ENCODE measurements at regions not wholly inside any gene's neighbourhood (a gene's known extent, or its start where the extent isn't known, plus 50 kb on each side); places are given as distances from the start of the nearest gene placed in this dataset.

DNA sequence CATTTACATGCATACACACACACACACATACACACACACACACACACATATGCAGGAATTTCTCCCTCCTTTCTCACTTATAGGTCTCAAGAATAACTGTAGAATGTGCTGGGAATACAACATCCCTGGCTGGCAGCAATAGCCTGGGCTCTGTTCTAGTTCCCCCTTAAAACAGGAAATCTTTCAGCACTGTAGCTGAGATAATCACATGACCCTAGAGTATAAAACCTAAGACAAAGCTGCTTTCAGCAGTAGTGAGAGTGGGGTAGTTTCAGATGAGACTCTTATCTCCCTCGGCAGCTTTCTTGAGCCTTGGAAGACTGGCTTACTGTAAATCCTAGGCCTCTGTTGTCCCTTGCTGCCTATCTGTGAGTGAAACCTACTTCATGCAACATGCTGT is 137.4 kb upstream of the AKR1E2 start:
- WGBS (ENCODE audit: insufficient coverage, low coverage, missing lambda C conversion rate): 0% methylated on average over 1 of the region's 1 CpG
- H3K4me3 ChIP-seq: no peak overlapping the region
- H3K36me3 ChIP-seq (ENCODE audit: control insufficient read depth, insufficient read depth, low read length): no peaks in the 10 kb centered on the region
- H4K20me1 ChIP-seq (replicated peaks; ENCODE audit: control insufficient read depth, insufficient read depth, low read length): no peaks in the 10 kb centered on the region
- in situ Hi-C loops (cut with MboI): no loop called here
- no peak overlapping the region for H2AFZ ChIP-seq (ENCODE audit: low read depth, low read length)
- H3K9me1 ChIP-seq (ENCODE audit: control insufficient read depth, insufficient read depth, low read length): no peaks in the 10 kb centered on the region
- no peaks in the 10 kb centered on the region for H3K4me1 ChIP-seq (replicated peaks in 1 of 2; ENCODE audit: control insufficient read depth in 2 of 2, insufficient read depth in 2 of 2, low read length in 2 of 2)
- intact Hi-C loops (cut with micrococcal nuclease): no loop called here
- CTCF ChIA-PET (ENCODE audit: low intra/inter-chr PET ratio): no interaction called here
- ATAC-seq (no peak), FAIRE-seq (no peak), DNase-seq (ENCODE audit: extremely low read depth in 1 of 4, low spot score in 3 of 4) (no peak)
- no TSS peak for BruUV-seq (replicated peaks)
- H3K9me3 ChIP-seq (replicated peaks; ENCODE audit: control insufficient read depth, insufficient read depth, low read depth, low read length): no peaks in the 10 kb centered on the region
- TF ChIP-seq ZNF3 (CRISPR knock-in tag; IDR thresholded peaks at IDR 0.05): no peak
- POLR2A ChIA-PET: no interaction called here
- H3K79me2 ChIP-seq (ENCODE audit: control insufficient read depth, insufficient read depth, low read length): no peaks in the 10 kb centered on the region
- no peak overlapping the region for H3K4me2 ChIP-seq (ENCODE audit: insufficient read depth, low read length)
- peaks cover 0 to 5% of the 10 kb centered on the region in 2 experiments; a peak in 4 of 5 replicates for H3K27me3 ChIP-seq (ENCODE audit: control insufficient read depth in 2 of 2, insufficient read depth in 2 of 2, low read length in 2 of 2)
- no peak overlapping the region for H3K27ac ChIP-seq (ENCODE audit: extremely low read depth, low read depth, low read length)
- no peak overlapping the region for H3K9ac ChIP-seq (ENCODE audit: insufficient read depth in 1 of 2, low read depth in 2 of 2, low read length in 2 of 2)

DNA sequence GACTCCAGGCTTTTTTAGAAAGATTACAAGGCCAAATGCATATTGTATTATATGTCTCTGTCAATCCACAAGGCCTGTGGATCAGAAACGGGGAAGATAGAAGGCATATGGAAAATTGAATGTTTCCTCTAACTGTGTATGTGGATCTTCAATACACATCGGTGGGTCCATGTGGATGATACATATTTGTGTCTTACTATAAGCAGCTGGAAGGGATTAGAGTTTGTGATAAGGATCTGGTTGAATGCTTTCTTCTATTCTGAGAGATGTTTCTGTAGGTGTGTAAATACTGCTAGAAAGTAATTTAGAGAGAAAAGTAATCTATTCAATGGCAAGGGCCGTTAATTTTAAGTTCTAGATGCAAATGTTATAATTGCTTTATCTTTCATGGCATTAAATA is 137.8 kb upstream of the AKR1E2 start:
- ChIA-PET POLR2A (no interaction called here), CTCF (ENCODE audit: low intra/inter-chr PET ratio) (no interaction called here)
- Histone ChIP-seq H3K79me2 (ENCODE audit: control insufficient read depth, insufficient read depth, low read length) (no peaks in the 10 kb centered on the region), H3K9ac (ENCODE audit: insufficient read depth in 1 of 2, low read depth in 2 of 2, low read length in 2 of 2) (no peak overlapping the region), H3K27me3 (ENCODE audit: control insufficient read depth in 2 of 2, insufficient read depth in 2 of 2, low read length in 2 of 2) (peaks cover 0 to 5% of the 10 kb centered on the region in 2 experiments; a peak in 3 of 5 replicates), H3K4me3 (no peak overlapping the region), H3K36me3 (ENCODE audit: control insufficient read depth, insufficient read depth, low read length) (no peaks in the 10 kb centered on the region), H2AFZ (ENCODE audit: low read depth, low read length) (no peak overlapping the region), H3K4me2 (ENCODE audit: insufficient read depth, low read length) (no peak overlapping the region), H3K9me1 (ENCODE audit: control insufficient read depth, insufficient read depth, low read length) (no peaks in the 10 kb centered on the region), H3K27ac (ENCODE audit: extremely low read depth, low read depth, low read length) (no peak overlapping the region), H3K4me1 (replicated peaks in 1 of 2; ENCODE audit: control insufficient read depth in 2 of 2, insufficient read depth in 2 of 2, low read length in 2 of 2) (no peaks in the 10 kb centered on the region), H3K9me3 (replicated peaks; ENCODE audit: control insufficient read depth, insufficient read depth, low read depth, low read length) (no peaks in the 10 kb centered on the region), H4K20me1 (replicated peaks; ENCODE audit: control insufficient read depth, insufficient read depth, low read length) (no peaks in the 10 kb centered on the region)
- FAIRE-seq (no peak), ATAC-seq (no peak), DNase-seq (ENCODE audit: extremely low read depth in 1 of 4, low spot score in 3 of 4) (no peak)
- BruUV-seq (replicated peaks): no TSS peak
- intact Hi-C loops (cut with micrococcal nuclease) (no loop called here), in situ Hi-C loops (cut with MboI) (no loop called here)
- 0% methylated on average over 3 of the region's 3 CpGs for WGBS (ENCODE audit: insufficient coverage, low coverage, missing lambda C conversion rate)
- TF ChIP-seq BRCA1 (IDR thresholded peaks at IDR 0.05) (no peak), BRCA1 (CRISPR knock-in tag; IDR thresholded peaks at IDR 0.05) (no peak), TEAD1 (CRISPR knock-in tag; IDR thresholded peaks at IDR 0.05) (no peak), ZNF75A (CRISPR knock-in tag; IDR thresholded peaks at IDR 0.05) (no peak), SP2 (IDR thresholded peaks at IDR 0.05; ENCODE audit: extremely low read depth, low read depth, low read length, poor library complexity, severe bottlenecking) (no peak), HMG20B (CRISPR knock-in tag; IDR thresholded peaks at IDR 0.05) (no peak), SIN3B (IDR thresholded peaks at IDR 0.05; ENCODE audit: low read depth) (no peak), SAFB (IDR thresholded peaks at IDR 0.05; ENCODE audit: borderline replicate concordance, low read depth, low read length) (no peak), HLTF (IDR thresholded peaks at IDR 0.05) (no peak), ZNF354B (CRISPR knock-in tag; IDR thresholded peaks at IDR 0.05) (no peak), RBM17 (IDR thresholded peaks at IDR 0.05; ENCODE audit: borderline replicate concordance, low read depth, low read length) (no peak)

Measured in K562 (cell line).